ENCODE measurements at regions not wholly inside any gene's neighbourhood (a gene's known extent, or its start where the extent isn't known, plus 50 kb on each side); places are given as distances from the start of the nearest gene placed in this dataset.

GRCh38 chr13:107580741-107581412 lies 634.5 kb downstream of the LIG4 start:
- TF ChIP-seq CTCF (conservative IDR thresholded peaks at IDR 0.05; ENCODE audit: low read depth, low read length) (no peak), EZH2 (IDR thresholded peaks at IDR 0.05; ENCODE audit: low read length, unreplicated experiment) (no peak), EZH2phosphoT487 (IDR thresholded peaks at IDR 0.05; ENCODE audit: borderline replicate concordance, low read length) (no peak)

Measured in PC-3 (cell line).